COR-L47 (cell line): ENCODE measurements at regions not wholly inside any gene's neighbourhood (a gene's known extent, or its start where the extent isn't known, plus 50 kb on each side); places are given as distances from the start of the nearest gene placed in this dataset.
"Not testable (repeated sequence)": the region's sequence is repeated elsewhere in the genome, so short reads cannot be mapped to it uniquely, and the experiment has no call there.

ENCODE experiments used
- DNase-seq: peaks from one replicate; lab custom pipeline; 2025; lab: John Stamatoyannopoulos, UW

- DNase-seq: no peak
Observed at GRCh38 chr1:232130815-232131480, 499.0 kb downstream of the SIPA1L2 start.

GRCh38 chr1:232127190-232127589 lies 500.6 kb downstream of the DISC1 start:
- DNase-seq: no peak

- DNase-seq: no peak
Observed at GRCh38 chr1:232123775-232124659, 497.4 kb downstream of the DISC1 start.

- DNase-seq: not testable (repeated sequence)
Observed at GRCh38 chr1:232117903-232118302, 491.3 kb downstream of the DISC1 start.

- DNase-seq: no peak
Observed at GRCh38 chr1:232114985-232115384, 488.4 kb downstream of the DISC1 start.

- no peak for DNase-seq
Observed at GRCh38 chr1:232112076-232112475, 485.5 kb downstream of the DISC1 start.

- DNase-seq: no peak
Observed at GRCh38 chr1:232111611-232112010, 485.0 kb downstream of the DISC1 start.

- peak; percentile 16 for DNase-seq
Observed at GRCh38 chr1:232110281-232111090, 483.9 kb downstream of the DISC1 start.

GRCh38 chr1:232109391-232109790 lies 482.8 kb downstream of the DISC1 start:
- no peak for DNase-seq

GRCh38 chr1:232108598-232108997 lies 482.0 kb downstream of the DISC1 start:
- no peak for DNase-seq

GRCh38 chr1:232106415-232106814 lies 479.8 kb downstream of the DISC1 start:
- DNase-seq: no peak

GRCh38 chr1:232105561-232105960 lies 479.0 kb downstream of the DISC1 start:
- no peak for DNase-seq

- no peak for DNase-seq
Observed at GRCh38 chr1:232101231-232101630, 474.6 kb downstream of the DISC1 start.

- no peak for DNase-seq
Observed at GRCh38 chr1:232096751-232097150, 470.2 kb downstream of the DISC1 start.
